ENCODE measurements at regions not wholly inside any gene's neighbourhood (a gene's known extent, or its start where the extent isn't known, plus 50 kb on each side); places are given as distances from the start of the nearest gene placed in this dataset.
"Not testable (repeated sequence)": the region's sequence is repeated elsewhere in the genome, so short reads cannot be mapped to it uniquely, and the experiment has no call there.

DNA sequence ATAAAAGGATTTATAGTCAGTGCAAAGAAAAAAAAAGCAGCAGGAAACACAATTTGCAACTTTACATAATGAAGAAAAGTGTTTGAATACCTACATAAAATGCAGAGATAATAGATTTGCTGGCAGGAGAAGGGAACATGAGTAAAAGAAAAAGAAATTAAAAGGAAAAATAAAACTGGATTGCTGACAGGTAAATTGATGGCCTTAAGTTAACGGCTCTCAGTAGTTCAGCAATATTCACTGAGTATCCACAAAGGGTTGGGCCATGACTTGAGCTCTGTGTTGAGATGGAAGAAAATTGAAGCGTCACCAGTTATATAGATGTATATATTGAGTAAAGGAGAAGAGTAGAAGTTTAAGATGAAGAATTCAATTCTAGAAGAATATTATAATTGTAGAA lies 330.1 kb upstream of the VCX start:
- TF ChIP-seq, protein P1, sequence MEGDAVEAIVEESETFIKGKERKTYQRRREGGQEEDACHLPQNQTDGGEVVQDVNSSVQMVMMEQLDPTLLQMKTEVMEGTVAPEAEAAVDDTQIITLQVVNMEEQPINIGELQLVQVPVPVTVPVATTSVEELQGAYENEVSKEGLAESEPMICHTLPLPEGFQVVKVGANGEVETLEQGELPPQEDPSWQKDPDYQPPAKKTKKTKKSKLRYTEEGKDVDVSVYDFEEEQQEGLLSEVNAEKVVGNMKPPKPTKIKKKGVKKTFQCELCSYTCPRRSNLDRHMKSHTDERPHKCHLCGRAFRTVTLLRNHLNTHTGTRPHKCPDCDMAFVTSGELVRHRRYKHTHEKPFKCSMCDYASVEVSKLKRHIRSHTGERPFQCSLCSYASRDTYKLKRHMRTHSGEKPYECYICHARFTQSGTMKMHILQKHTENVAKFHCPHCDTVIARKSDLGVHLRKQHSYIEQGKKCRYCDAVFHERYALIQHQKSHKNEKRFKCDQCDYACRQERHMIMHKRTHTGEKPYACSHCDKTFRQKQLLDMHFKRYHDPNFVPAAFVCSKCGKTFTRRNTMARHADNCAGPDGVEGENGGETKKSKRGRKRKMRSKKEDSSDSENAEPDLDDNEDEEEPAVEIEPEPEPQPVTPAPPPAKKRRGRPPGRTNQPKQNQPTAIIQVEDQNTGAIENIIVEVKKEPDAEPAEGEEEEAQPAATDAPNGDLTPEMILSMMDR (IDR thresholded peaks at IDR 0.05; ENCODE audit: borderline replicate concordance, insufficient read depth, low read depth, low read length), result no peak

DNA sequence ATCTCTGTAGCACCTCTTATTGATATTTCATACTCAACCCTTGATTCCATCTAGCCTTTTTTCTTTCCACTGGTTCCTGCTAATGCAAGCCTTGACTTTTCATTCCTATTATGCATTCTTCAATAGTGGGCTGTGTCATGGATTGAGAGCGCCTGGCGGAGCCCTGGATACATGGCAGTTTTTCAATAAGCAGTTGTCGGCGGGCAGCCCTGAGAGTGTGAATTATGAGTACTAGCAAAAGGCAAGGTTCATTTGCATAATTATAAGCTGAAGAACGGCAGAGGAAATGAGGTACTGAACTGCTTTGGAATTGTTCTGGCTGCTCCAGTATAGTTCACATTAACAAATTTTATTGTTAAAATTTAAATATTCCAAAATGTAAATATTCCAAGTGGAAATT lies 339.7 kb upstream of the VCX start:
- TF ChIP-seq, protein P1 (IDR thresholded peaks at IDR 0.05; ENCODE audit: borderline replicate concordance, insufficient read depth, low read depth, low read length), result no peak

More for the DNA sequence above, 330.1 kb upstream of the VCX start:
- no peak overlapping the region for H3K4me3 ChIP-seq (ENCODE audit: low read depth, low read length)

DNA sequence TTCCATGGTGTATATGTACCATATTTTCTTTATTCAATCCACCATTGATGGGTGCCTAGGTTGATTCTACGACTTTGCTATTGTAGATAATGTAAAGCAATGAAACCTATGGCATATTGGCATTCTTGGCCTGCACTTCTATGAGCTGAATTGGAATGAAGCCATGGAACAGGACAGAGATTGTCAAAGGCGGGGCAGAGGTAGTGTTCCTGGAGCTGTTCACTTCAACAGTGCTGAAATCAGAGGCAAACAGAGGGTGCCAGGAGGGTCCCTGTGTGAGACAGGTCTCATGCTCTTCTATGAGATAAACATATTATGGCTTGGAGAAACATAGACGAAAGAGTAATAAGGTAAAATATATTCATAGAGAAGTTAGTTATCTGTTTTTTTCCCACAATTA lies 342.6 kb upstream of the VCX start:
- H3K4me3 ChIP-seq (ENCODE audit: low read depth, low read length), result no peak overlapping the region
- TF ChIP-seq, protein P1 (IDR thresholded peaks at IDR 0.05; ENCODE audit: borderline replicate concordance, insufficient read depth, low read depth, low read length), result no peak

More for the DNA sequence above, 339.7 kb upstream of the VCX start:
- H3K4me3 ChIP-seq (ENCODE audit: low read depth, low read length), result no peak overlapping the region

DNA sequence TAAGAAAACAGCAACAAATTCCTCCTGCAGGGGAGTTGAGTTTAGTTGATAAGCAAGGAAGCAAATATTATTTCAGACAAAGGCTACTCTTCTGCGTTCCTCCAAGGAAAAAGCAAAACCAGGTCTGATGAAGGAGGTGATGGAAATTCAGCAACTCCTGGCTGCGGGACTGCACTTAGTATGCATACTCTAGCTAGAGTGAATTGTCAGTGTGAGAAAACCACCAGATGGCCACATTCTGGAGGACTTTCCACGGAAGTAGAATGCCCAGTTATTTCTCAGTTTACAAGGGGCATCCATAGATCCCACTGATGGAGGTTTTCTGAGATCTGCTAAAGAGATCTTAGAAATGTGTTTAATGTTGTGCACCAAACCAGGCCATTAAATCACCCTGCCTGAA lies 338.6 kb upstream of the PUDP start:
- H3K4me3 ChIP-seq (ENCODE audit: low read depth, low read length), result no peak overlapping the region
- TF ChIP-seq, protein P1 (IDR thresholded peaks at IDR 0.05; ENCODE audit: borderline replicate concordance, insufficient read depth, low read depth, low read length), result no peak

DNA sequence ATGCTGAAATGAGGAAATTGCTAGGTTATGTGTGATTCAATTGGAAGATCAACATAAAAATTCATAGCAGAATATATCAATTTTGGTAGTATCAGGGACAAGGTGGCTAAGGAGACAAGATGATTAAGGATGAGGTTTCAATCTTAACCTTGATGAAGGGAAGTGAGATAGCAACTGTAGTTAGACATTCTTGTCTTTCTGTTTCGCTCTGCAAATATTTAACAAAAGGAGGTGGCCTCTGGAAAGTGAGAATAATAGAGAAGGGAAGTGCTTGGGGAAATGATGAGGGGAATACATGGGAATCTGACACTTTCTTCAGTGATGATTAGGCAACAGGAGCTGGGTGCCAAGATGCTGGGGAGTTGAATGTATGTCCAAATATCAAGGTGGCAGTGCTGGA lies 337.1 kb upstream of the PUDP start:
- TF ChIP-seq, protein P1 (IDR thresholded peaks at IDR 0.05; ENCODE audit: borderline replicate concordance, insufficient read depth, low read depth, low read length), result no peak
- H3K4me3 ChIP-seq (ENCODE audit: low read depth, low read length), result no peak overlapping the region

DNA sequence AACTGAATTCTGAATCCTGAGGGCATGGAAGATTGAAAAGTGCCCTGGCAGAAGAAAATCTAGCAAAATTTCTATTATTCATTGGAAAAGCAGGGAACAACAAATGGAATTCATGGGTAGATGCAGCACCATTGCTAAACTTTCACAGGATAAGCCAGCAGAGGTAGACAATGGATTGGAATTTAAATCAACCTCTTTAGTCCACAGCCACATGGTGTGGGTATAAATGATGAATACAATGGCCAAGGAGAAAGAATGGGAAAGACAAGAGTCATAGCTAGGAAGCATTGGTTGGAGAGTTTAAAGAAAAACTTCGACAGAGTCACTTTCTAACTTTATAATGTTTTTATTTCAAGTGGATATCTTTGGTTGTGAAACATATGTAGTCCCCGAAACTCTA lies 332.8 kb upstream of the PUDP start:
- TF ChIP-seq, protein P1 (IDR thresholded peaks at IDR 0.05; ENCODE audit: borderline replicate concordance, insufficient read depth, low read depth, low read length), result no peak
- no peak overlapping the region for H3K4me3 ChIP-seq (ENCODE audit: low read depth, low read length)

DNA sequence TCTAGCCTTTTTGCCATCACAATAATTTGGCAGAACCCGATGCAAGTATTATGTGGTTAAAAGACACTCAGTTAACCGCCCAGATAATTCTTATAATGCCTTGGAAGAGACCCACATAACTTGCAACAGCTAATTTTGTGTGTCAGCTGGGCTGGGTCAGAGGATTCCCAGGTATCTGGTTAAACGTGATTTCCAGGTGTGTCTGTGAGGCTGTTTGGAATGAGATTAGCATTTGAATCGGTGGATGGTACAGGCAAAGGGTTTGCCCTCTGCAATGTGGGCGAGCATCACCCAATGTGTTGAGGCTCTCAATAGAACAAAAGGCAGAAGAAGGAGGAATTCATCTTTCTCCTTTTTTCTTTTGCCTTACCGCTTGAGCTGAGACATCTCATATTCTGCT lies 314.2 kb upstream of the PUDP start:
- TF ChIP-seq, protein P1 (IDR thresholded peaks at IDR 0.05; ENCODE audit: borderline replicate concordance, insufficient read depth, low read depth, low read length), result no peak

DNA sequence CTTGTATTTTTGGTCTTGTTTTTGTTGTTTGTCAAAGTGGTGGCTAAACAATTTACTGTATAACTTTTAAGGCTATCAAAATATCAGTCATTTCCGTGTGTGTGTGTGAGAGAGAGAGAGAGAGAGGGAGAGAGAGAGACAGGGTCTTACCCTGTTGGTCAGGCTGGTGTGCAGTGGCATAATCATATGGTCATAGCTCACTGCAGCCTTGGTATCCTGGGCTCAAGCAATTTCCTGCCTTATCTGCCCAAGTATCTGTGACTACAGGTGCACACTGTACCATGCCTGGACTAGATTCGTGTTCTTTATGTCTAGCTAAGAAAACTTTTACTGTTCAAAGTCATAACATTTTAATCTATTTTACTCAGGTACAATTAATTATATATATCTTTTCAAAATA lies 313.1 kb upstream of the PUDP start:
- H3K4me3 ChIP-seq (ENCODE audit: low read depth, low read length), result not testable (repeated sequence)

More for the DNA sequence above, 314.2 kb upstream of the PUDP start:
- H3K4me3 ChIP-seq (ENCODE audit: low read depth, low read length), result no peak overlapping the region

Measured in GM12875 (cell line).